Left ventricle myocardium superior (tissue), 1 donor: ENCODE measurements at regions not wholly inside any gene's neighbourhood (a gene's known extent, or its start where the extent isn't known, plus 50 kb on each side); places are given as distances from the start of the nearest gene placed in this dataset.

Source experiments
- ATAC-seq: fragments of 200-7000 bp; cut with Tn5 transposase; one replicate; pipeline ENCODE4 v1.9.1; 2020; ENCODE audit warnings: mild to moderate bottlenecking, moderate library complexity
- DNase-seq: peaks from one replicate; pipeline ENCODE4 v3.0.0-alpha.2; 2020
- intact Hi-C: fragments of 100-400 bp; cut with micrococcal nuclease; formaldehyde crosslinking; loops from one replicate; pipeline ENCODE4 v1.11.0; 2022
- donor health status: DM: no; HTN: yes; CAD: no; lungs with severe emphysema.

DNA sequence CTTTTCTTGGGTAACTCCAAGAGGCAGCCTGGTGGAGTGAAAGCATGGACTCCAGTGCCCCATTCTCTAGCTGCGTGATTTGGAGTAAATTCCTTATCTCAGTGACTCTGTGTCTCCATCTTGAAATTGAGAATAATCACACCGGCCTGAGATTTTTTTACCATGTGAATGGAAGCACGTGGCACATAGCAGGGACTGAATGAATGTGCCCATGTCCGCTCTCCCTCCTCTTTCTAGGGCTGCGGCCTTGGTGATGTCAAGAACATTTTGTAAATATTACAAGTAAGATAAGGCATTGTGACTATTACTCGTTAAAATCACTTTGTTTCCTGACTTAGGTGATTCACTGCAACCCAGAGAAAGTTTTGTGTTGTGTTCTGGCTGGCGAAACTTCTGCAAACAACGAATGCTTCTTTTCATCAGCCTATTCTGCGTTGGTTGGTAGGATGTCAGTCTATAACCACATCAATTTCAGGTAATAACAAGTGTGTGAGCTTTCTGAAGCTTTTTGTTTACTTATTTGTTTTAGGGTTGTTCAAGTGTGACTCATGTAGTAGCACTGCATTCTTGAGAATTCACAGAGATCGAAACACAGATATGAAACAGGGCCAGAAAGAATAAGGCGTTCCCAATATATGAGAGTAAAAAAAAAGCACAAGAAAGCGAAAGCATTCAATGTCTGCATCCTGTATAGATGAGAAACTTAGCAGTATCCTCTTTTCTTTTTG, 135.7 kb upstream of the SLC45A1 start:
- intact Hi-C loops = no loop called here
- peak; percentile 12 for ATAC-seq

DNA sequence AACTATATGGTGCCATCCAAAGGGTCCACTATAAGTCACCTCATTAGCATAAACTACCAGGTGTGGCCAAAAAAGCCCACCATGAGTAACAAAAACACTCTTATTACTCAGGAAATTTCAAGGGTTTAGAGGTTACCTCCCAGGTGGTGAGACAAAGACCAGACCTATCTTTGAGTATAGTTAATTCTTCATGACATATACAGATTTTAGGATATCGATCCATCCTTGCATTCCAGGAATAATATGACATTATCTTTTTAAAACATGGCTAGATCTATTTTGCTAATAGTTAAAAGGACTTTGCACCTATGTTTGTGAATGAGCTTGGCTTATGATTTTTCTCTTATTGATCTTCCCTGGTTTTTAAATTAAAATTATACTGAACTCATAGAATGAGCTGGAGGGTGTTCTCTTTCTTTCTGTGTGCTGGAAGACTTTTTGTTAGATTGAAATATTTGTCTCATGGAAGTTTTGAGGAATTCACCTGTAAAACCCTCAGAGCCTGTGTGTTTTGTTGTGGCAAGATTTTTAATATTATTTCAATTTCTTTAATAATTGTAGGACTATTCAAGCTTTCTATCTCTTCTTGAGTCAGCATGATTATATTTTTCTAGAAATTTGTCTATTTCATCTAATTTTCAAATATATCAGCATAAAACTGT, 138.7 kb upstream of the SLC45A1 start:
- DNase-seq = no peak
- ATAC-seq = no peak
- intact Hi-C loops = no loop called here

More for the DNA sequence above, 135.7 kb upstream of the SLC45A1 start:
- DNase-seq = no peak

DNA sequence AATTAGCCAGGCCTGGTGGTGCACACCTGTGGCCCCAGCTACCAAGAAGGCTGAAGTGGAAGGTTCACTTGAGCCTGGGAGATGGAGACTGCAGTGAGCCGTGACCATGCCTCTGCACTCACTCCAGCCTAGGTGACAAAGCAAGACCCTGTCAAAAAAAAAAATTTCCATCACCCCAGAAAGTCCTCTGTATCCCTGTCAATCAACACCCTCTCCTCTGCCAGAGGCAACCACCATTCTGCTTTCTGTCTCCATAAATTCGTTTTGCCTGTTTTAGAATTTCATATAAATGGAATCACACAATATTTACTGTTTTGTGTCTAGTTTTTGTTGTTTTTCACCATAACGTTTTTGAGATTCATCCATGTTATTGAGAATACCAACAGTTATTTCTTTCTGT, 141.6 kb upstream of the SLC45A1 start:
- intact Hi-C loops = no loop called here
- DNase-seq = no peak
- ATAC-seq = no peak

DNA sequence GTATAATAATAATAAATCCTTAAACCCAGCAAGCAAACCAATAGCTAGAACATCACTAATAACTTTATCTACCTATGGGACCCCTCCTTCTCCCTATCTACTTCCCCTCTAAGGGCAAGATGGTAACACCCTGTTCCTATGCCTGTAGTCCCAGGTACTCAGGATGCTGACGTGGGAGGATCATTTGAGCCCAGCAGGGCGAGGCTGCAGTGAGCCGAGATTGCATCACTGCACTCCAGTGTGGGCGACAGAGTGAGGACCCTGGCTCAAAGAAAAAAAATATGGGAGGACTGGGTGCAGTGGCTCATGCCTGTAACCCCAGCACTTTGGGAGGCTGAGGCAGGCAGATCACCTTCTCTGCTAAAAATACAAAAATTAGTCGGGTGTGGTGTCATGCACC, 143.1 kb upstream of the SLC45A1 start:
- intact Hi-C loops = no loop called here
- no peak for DNase-seq
- ATAC-seq = peak; percentile 36

DNA sequence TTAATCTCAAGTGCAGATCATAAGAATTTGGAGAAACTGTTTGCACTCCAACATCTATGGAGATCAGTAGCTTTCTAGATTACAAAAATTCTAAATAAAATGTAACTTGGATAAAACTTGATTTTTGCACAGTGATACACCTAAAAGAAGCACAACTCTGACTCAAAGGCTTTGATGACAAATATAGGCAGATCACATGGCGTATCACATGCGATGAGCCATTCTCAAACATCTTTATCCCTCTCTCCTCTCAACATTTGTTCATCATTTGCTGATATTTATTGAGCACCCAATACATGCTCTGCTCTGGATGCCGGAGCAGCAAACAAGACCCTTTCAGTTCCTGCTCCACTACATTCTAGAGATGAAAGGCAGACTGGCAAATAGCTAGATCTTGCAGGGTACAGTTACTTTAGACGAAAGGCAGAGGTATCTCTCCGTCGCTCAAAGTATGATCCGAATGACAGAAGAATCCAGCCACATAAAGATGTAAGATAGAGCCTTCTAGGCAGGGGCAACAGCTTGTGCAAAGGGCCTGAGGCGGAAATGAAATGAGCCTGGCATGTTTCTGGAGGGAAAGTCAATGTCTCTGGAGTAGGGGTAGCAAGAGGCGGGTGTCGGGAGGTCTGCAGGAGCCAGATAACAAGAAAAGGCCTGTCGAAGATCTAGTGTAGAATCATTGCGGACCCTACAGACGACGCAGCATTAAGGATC, 145.8 kb upstream of the ERRFI1 start:
- ATAC-seq (no peak), DNase-seq (no peak)
- intact Hi-C loops = no loop called here

DNA sequence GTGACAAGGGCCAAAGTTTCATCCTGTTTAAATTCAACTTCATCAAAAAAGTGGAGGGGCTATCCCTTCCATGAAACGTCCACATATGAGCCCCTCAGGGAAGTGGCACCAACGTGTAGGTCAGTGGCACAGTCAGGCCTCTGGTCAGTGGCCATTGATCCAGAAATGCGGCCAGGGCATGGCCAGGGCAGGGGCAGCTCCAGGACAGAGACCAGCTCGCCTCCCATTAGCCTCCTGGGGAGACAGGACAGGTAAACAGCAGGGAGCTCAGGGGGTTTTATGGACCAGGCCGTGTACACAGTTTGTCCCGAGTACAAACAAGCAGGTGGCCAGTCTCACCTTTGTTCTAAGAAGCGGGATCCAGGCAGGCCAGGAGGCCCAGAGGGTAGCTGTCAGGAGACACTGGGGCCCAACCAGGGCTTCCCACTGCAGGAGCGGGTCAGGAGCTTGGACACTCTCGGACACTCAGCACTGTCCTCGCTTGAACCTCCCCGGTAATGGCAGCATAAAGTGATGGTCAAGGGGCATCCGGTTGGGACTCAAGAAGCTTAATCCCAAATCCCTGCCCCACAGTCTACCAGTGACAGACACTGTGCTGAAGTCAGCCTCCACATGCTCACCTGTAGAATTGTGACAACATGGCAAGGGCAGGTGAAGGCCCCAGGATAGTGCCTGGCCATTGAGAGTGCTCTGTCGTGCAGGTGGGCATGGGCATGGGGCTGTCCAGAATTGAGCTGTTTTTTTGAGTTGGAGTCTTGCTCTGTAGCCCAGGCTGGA, 144.1 kb upstream of the ERRFI1 start:
- DNase-seq = no peak
- peak; percentile 26 for ATAC-seq
- intact Hi-C loops = no loop called here

DNA sequence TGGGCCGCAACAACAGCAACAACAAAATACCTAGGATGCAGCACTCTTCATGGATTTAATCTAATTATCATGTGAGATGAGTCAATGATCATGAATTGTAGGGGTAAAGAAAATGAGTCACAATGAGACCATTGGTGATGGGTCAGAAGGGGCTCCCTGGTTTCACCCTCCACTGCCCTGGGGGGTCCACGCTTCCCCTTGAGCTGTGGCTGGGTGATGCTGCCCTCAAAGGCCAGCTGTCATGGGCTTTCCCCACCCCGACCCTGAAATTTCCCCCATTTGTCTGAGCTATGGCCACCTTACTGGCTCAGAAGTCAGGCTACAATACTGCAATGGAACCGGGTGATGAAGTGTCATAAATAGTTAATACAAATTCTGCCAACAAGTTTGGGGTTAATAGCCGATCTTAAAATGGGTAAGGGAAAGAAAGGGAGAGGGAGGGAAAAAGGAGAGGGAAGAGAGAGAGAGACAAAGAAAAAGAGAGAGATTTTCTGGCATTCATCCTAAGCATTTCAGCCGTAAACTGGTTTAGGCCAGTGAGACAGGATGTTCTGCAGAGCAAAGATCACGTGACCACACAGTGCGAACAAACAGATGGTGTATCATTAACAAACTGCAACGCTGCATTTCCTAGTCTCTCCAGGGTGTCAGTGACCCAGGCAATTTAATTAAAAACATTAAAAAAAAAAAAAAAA, 143.4 kb upstream of the ERRFI1 start:
- intact Hi-C loops = no loop called here
- no peak for DNase-seq
- ATAC-seq = peak; percentile 93

DNA sequence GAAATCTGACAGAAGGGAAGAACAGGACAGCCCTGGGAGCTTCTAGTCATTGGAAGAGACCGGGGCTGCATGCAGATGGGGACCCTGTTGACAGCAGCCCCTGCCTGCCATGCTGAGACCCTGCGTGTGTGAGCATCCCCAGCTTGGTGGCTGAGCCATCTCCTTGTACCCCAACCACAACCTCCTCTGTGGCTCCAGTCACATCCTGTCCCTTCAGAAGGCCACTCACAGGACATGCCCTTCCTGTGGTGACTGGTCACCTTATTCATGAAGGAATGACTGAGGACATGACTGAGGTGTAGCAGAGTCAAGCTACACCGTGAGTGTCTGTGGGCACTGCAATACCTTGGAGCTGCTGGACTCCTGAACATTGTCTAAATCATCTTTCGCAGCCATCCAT, 141.8 kb upstream of the ERRFI1 start:
- no peak for DNase-seq
- ATAC-seq = no peak
- intact Hi-C loops = no loop called here

DNA sequence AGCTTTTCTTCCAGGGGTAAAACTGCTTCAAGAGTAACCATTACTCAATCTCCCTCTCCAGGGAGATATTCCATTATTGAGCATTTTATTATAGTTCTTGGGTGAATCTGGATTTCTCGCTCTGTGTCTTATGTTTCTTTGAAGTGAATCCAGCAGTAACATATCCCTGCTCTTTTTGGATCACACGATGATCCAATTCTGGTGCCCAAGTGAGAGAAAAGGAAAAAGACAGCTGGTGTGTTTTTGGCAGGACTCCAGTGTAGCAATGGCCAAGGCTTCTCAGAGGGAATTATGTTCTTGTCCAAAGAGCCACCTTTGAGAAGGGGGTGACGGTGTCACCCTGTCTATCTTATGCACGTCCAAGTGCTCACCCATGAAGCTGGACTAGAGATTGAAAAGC, 140.3 kb upstream of the ERRFI1 start:
- intact Hi-C loops = no loop called here
- DNase-seq = no peak
- ATAC-seq = no peak

DNA sequence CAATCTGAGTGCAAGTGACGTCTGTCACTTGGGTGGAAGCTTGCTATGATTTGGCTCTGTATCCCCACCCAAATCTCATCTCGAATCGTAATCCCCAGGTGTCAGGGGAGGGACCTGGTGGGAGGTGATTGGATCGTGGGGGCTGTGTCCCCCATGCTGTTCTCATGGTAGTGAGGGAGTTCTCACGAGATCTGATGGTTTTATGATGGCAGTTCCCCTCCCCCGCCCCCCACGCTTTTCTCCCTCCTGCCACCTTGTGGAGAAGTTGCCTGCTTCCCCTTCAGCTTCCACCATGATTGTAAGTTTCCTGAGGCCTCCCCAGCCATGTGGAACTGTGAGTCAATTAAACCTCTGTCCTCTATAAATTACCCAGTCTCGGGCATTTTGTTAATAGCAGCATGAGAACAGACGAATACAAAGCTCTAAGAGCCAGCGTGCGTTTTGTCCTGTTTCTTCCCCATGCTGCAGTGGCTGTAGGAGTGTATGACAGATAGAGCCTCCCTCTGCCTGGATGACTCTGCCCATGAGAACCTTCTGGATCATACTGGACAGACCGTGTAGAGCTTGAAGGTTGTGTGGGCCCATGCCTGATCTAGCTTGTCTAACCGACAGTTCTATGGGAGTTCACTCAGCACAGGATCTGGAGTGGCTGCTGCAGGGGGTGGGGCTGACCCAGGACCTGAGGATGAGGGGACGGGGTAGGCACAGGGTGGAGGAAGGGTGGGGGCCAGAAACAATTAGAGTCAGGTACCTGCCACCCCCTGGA, 139.7 kb upstream of the ERRFI1 start:
- DNase-seq = no peak
- intact Hi-C loops = no loop called here
- no peak for ATAC-seq

DNA sequence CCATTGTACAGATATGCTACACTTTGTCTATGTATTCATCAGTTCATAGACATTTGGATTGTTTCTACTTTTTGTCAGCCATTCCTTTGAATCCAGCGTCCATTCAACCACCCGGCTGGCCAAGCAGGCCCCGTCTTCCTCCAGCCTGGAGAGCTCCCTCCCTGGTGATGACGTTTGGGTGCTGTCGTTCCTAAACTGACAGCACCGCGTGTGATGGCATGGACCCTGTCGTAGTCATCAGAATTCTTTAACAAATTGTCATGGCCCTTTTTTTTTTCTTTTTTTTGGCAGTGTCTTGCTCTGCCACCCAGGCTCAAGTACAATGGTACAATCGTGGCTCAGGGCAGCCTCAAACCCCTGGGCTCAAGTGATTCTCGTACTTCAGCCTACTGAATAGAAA, 138.6 kb upstream of the ERRFI1 start:
- intact Hi-C loops = no loop called here
- no peak for ATAC-seq
- no peak for DNase-seq

DNA sequence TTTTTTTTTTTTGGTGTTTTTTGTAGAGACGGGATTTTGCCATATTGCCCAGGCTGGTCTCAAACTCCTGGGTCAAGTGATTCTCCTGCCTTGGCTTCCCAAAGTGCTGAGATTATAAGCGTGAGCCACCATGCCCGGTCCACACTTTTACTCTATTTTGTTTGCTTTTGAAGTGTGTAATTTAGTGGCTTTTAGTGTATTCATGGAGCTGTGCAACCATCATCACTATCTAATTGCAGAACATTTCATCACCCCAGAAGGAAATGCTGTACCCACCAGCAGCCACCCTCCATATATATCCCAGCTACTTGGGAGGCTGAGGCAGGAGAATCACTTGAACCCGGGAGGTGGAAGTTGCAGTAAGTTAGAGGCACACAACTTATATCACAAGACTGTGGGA, 136.9 kb upstream of the ERRFI1 start:
- ATAC-seq = no peak
- intact Hi-C loops = no loop called here
- DNase-seq = no peak

DNA sequence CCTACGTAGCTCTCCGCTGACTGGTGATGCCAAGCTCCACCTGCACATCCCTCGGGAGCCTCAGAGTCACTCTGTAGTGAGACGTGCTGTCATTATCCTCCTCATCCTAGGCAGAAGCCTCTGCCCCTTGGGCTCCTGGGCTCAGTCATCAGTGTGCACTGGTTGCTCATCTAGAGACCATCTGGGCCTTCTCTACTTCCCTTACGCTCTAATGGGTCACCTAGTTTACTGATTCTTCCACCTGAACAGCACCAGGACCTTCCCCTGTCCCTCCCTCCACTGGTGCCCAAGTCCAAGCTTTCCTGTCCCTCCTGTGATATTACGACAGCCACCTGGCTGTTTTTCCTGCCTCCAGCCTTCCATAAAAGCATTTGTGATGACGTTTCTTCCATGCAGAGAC, 136.1 kb upstream of the ERRFI1 start:
- intact Hi-C loops = no loop called here
- no peak for DNase-seq
- no peak for ATAC-seq

DNA sequence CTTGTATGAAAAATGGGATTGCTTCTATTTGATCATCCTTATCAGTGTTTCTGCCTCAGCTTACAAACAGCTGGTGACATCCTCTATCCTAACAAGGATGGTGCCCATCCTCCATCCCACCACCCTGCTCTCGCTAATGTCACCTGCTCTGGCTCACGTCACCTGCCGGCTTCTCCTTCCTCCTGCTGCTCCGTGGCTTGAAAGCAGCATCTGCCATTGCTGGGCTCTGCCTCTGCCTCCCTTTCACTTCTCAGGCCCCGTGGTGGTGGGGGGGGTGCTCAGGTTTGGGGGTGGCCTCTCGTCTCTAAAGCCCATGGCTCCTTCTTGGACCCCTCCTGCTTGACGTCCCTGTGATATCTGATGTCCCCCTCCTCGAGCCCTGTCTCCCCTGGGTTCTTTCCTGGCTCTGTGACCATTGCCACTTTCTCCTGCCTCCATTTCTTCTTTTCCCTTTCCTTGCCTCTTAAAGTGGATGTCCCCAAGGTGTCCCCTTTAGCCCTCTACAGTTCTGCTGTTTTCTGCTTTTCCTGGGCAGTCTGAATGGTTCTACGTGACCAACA, 135.5 kb upstream of the ERRFI1 start:
- no peak for ATAC-seq
- no peak for DNase-seq
- intact Hi-C loops = no loop called here

DNA sequence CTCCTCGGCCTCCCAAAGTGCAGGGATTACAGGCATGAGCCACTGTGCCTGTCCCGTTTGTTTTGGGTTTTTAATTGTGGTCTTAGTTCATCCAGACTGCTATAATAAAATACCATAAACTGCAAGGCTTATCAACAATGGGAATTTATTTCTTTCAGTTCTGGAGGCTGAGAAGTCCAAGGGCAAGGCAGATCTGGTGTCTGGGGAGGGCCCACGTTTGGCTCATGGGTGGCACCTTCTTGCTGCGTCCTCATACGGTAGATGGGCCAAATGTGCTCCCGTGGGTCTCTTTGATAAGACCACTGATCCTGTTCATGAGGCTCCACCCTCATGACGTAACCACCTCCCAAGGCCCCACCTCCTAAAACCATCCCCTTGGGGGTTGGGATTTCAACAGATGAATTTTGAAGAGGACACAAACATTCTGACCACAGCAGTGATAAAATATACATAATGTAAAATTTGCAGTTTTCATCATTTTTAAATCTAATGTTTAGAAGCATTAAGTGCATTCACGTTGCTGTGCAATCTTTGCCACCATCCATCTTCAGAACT, 133.4 kb upstream of the ERRFI1 start:
- intact Hi-C loops = no loop called here
- DNase-seq = no peak
- ATAC-seq = no peak

DNA sequence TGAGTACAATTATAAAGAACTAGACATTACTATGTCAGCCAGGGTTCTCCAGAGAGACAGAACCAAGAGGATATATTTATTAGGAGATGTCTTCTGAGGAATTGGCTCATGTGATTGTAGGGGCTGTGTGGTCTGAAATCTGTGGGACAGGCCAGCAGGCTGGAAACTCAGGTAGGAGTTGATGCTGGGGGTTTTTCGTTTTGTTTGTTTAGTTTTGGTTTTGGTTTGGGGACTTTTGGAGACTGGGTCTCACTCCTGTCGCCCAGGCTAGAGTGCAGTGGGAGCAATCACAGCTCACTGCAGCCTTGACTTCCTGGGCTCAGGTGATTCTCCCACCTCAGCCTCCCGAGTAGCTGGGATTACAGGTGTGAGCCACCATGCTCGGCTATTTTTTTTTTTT, 132.9 kb upstream of the ERRFI1 start:
- intact Hi-C loops = no loop called here
- no peak for ATAC-seq
- DNase-seq = no peak

DNA sequence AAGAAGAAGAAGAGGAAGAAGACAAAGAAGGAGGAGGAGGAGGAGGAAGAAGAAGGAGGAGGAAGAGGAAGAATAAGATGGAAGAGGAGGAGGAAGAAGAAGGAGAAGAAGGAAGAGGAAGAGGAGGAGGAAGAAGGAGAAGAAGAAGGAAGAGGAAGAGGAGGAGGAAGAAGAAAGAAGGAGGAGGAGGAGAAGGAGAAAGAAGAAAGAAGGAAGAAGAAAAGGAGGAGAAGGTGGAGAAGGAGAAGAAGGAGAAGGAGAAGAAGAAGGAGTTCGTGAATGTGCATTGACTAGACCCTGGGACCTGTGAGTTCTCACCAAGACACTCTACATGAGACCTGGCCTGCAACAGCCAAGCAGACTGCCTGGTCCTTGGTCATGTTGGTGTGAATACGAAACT, 131.7 kb upstream of the ERRFI1 start:
- no peak for ATAC-seq
- intact Hi-C loops = no loop called here
- no peak for DNase-seq
